GM18867 (cell line): ENCODE measurements at regions not wholly inside any gene's neighbourhood (a gene's known extent, or its start where the extent isn't known, plus 50 kb on each side); places are given as distances from the start of the nearest gene placed in this dataset.

Experiments used
- ATAC-seq: cut with Tn5 transposase; IDR thresholded peaks from one replicate; pipeline ENCODE4 v1.9.1; 2021; ENCODE audit warnings: mild to moderate bottlenecking, moderate library complexity; ENCODE audit not compliant: unreplicated experiment

GRCh38 chr6:105817961-105818360 lies 268.2 kb upstream of the PRDM1 start:
- no peak for ATAC-seq

DNA sequence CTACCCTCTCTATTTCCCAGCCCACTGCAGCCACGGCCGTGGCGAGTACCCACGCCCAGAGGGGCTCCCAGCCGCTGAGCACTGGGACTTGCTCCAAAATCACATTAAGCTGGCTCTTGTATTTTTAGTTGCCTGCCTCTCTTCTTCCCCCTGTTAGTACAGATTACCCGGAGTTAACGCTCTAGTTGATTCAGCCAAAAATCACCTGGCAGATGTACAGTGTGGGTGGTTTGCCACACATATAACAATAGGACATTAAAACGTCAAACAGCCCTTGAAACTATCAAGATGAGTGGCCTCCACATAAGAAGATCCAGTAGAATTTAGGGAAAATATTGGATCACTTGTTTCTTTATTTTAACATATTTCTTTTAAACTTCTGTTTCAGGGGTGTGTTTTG lies 268.8 kb upstream of the PRDM1 start:
- ATAC-seq: no peak

DNA sequence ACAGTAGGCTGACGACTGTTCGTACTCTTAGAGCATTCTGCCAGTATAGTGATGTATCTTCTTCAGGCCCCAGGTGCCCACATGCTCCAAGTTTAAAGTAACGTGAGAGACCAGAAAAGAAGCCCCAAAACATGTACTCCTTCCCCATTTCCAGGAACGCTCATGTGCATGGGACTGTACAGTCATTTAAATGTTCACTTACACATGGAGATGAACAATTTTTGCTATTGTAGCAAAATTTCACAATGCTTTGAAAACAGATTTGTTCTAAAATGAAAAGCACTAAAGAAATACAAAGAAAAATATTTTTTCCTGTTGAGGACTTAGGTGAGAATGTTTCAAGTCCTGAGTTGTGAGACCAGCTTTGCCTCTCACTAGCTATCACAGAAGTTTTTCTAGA lies 269.3 kb upstream of the PRDM1 start:
- ATAC-seq: no peak

- no peak for ATAC-seq
Observed at GRCh38 chr6:105815661-105816555, 270.2 kb upstream of the PRDM1 start.

GRCh38 chr6:105814745-105815536 lies 271.2 kb upstream of the PRDM1 start:
- no peak for ATAC-seq

- ATAC-seq: no peak
Observed at GRCh38 chr6:105810922-105811482, 275.1 kb upstream of the PRDM1 start.

DNA sequence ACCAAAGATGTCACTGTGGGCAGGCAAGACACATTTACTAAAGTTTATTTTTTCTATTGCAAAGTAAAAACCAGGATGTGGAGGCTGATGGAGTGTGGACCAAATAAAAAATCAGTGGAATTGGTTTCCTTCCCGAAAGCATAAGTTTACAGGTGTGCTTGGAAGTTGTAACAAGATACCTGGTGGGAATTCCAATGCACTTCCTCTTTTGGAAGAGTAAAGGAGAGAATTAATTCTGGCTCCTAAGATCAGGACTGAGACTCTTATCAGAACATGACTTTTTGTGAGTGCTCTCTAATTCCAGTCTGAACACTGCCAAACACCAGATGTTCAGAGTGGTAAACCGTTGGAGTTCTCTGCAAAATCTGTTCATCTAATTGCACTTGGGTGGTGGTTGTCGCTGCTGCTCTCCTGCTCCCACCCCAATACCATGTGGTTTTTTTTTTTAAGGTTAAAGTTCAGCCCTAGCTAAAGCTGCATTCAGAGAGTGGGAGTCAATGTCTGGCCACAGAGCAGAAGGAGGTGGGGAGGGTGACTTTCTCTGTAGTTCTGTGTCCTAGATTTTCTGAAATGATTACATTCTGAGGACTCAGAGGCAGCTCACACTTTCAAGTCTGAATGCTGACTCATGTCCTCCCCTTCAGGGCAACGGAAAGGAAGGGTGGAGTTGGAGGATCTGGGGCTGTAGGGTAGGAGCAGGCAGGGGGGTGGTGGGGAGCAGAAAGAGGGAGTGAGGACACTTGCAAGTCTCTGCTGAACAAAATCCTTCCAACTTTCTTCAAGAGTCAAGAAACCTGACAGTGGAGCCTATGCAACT lies 275.8 kb upstream of the PRDM1 start:
- no peak for ATAC-seq

GRCh38 chr6:105808571-105808970 lies 277.6 kb upstream of the PRDM1 start:
- ATAC-seq: no peak

DNA sequence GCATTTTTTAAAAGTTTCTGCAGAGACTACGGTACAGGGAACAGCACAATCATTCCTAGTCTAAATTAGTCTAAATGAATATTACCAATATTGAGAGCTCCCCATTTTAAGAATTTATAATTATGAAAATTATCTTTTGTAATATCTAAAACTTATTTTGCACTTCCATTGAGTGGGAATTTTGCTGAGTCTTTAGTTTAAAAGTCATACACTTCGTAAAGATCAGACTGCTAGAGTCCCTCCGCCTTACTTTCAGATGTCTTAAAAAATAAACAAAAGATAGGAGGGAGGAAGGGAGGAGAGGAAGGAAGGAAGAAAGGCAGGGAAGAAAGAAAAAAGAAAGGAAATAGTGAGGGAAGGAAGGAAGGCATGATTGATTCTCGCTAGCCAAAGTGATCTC lies 278.2 kb upstream of the PRDM1 start:
- no peak for ATAC-seq

- no peak for ATAC-seq
Observed at GRCh38 chr6:105806486-105806920, 279.6 kb upstream of the PRDM1 start.

DNA sequence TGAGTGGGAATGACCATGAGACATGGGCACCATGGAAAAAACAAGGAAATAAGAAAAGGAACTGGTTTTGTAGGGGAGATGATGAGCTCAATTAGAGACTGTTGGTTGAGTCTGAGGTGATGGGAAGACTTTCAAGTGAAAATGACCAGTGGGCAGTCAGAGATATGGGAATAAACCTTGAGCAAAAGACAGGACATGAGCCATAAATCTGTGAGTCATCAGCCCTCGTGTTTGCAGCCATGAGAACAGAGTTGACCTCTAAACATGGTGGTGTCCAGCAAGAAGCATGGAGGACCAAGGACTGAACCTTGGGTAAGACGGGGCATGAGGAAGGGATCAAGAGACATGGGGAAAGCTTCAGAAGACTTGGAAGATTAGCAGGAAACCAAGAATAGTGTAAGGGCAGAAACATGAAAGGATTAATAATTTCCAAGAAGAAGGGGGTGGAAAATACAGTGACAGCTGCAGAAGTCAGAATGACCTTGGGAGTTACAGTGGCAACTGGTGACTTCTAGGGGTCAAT lies 280.6 kb upstream of the PRDM1 start:
- no peak for ATAC-seq

GRCh38 chr6:105804424-105804823 lies 281.7 kb upstream of the PRDM1 start:
- no peak for ATAC-seq

DNA sequence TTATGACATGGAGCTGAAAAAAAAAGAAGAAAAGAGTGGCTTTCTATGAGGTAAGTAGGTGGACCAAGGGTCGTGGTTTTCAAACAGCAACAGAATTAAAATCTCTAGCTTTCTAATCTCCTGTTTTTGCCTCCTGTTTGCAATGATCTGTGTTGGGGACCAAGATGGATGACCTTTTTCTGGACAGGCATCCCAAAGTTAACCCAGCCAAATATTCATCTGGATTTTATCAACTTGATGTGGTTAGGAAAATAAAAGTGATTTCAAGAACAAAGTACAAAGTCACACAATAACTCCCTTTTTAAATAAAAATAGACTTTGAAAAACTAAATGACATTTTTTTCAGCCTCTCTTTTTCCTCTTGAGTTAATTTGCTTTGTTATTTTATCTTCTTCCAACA lies 282.1 kb upstream of the PRDM1 start:
- no peak for ATAC-seq

GRCh38 chr6:105803442-105803841 lies 282.7 kb upstream of the PRDM1 start:
- ATAC-seq: no peak

DNA sequence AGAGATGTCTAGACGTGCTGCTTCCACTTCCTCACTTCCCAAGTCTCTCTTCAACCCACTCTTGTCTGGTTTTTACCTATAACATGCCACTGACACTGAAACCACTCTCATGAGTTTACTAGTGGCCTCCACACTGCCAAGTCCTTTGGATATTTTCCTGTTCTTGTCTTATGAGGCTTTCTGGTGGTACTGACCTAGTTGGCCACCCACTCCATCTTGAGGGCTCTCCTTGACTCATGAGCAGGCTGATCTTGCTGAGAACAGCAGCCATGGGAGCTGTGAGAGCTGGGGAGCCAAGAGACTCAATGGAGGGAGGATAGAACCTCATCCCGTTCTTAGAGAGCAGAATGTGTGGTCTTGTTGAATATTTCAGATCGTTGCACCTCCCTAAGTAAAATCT lies 283.4 kb upstream of the PRDM1 start:
- no peak for ATAC-seq

GRCh38 chr6:105800871-105801270 lies 285.3 kb upstream of the PRDM1 start:
- ATAC-seq: no peak

DNA sequence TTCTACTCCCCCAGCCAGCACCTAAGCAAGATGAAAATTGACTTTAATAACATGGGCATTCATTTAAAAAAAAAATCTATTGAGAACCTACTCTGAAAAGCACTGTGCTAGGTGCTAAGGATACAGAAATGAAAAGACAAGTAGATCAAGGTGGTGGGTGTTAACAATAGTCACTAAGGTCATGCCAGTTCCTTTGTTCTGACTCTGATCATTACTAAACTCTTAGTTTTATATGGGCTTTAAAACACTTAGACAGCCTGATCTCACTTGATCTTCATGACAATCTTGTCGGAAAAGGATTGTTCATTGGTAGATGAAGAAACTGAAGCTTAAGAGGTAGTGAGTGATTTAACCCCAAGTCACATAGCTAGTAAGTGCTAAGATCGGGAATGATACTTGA lies 285.7 kb upstream of the PRDM1 start:
- ATAC-seq: no peak

- no peak for ATAC-seq
Observed at GRCh38 chr6:105799056-105799455, 287.1 kb upstream of the PRDM1 start.

DNA sequence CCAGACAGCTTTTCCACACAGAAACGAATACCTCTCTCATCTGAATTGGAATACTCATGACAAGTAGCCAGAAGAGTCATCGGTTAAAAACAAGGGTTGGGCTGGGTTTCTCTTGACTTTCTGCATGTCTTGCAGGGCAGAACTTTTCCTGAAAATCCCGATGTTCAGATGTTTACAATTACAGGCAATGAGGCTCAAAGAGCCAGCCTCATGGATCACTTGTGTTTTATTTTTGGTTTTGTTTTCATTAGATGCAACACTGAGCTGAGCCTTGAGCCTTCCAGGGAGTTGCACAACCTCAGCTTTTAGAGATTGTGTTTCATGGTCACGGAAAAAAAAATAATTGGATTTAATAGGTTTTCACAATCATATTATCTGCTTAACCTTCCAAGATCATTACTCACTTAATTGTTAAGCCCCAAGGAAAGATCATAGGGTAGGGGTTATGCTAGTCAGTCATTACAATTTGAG lies 288.1 kb upstream of the PRDM1 start:
- ATAC-seq: no peak

GRCh38 chr6:105797286-105797979 lies 288.7 kb upstream of the PRDM1 start:
- ATAC-seq: no peak
